ENCODE measurements at regions not wholly inside any gene's neighbourhood (a gene's known extent, or its start where the extent isn't known, plus 50 kb on each side); places are given as distances from the start of the nearest gene placed in this dataset.

DNA sequence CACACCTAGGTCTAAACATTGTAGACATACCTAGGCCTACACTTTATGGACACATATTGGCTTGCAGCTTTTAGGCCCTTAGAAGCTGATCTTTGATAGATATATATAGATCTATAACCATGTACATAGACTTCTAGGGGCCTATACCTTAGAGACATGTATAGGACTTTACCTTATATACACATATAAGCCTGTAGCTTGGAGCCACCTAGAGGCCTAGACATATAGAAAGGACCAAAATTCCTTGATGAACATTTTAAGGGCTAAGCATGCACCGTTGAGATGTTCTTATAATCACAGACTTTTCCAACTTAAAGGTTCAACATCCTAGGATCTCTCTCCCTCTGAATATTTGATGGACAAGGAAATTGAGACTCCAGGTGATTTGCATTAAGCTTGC, 371.7 kb upstream of the SASH1 start:
- no peaks in the 10 kb centered on the region for H3K27me3 ChIP-seq (replicated peaks)
- TF ChIP-seq, protein P1, sequence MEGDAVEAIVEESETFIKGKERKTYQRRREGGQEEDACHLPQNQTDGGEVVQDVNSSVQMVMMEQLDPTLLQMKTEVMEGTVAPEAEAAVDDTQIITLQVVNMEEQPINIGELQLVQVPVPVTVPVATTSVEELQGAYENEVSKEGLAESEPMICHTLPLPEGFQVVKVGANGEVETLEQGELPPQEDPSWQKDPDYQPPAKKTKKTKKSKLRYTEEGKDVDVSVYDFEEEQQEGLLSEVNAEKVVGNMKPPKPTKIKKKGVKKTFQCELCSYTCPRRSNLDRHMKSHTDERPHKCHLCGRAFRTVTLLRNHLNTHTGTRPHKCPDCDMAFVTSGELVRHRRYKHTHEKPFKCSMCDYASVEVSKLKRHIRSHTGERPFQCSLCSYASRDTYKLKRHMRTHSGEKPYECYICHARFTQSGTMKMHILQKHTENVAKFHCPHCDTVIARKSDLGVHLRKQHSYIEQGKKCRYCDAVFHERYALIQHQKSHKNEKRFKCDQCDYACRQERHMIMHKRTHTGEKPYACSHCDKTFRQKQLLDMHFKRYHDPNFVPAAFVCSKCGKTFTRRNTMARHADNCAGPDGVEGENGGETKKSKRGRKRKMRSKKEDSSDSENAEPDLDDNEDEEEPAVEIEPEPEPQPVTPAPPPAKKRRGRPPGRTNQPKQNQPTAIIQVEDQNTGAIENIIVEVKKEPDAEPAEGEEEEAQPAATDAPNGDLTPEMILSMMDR (IDR thresholded peaks at IDR 0.05; ENCODE audit: low read depth, low read length, missing control alignments) = peak; percentile 47
- in situ Hi-C loops (cut with HindIII; ENCODE audit: low pct_ligation_motif_present, low sequenced_read_pairs) = no loop called here
- no peak overlapping the region for H3K4me3 ChIP-seq (ENCODE audit: low read depth, low read length)
- peak; percentile 14 for DNase-seq
- no peaks in the 10 kb centered on the region for H3K36me3 ChIP-seq (replicated peaks)
- H3K27ac ChIP-seq = no peak overlapping the region

DNA sequence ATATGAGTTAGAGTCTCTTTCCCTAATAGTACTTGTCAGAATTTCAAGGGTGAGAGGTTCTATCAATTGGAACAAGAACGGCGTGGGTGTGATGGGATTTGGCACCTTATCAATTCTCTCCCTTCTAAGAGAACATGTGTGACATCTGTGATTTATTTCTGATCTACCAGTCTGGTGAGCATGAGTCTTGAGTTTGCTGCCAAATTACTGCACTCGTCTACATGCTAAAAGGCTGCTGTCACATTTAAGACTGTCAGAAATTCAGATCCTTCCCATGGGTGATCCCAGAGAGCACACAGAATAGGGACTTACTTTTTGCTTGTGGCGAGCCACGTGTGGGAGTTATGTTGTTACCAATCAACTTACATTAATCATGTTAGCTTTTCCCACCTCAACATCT, 370.2 kb upstream of the SASH1 start:
- in situ Hi-C loops (cut with HindIII; ENCODE audit: low pct_ligation_motif_present, low sequenced_read_pairs) = no loop called here
- Histone ChIP-seq H3K36me3 (replicated peaks) (no peaks in the 10 kb centered on the region), H3K27ac (no peak overlapping the region), H3K4me3 (ENCODE audit: low read depth, low read length) (no peak overlapping the region), H3K27me3 (replicated peaks) (no peaks in the 10 kb centered on the region)
- TF ChIP-seq, protein P1 (IDR thresholded peaks at IDR 0.05; ENCODE audit: low read depth, low read length, missing control alignments) = no peak
- DNase-seq = no peak

DNA sequence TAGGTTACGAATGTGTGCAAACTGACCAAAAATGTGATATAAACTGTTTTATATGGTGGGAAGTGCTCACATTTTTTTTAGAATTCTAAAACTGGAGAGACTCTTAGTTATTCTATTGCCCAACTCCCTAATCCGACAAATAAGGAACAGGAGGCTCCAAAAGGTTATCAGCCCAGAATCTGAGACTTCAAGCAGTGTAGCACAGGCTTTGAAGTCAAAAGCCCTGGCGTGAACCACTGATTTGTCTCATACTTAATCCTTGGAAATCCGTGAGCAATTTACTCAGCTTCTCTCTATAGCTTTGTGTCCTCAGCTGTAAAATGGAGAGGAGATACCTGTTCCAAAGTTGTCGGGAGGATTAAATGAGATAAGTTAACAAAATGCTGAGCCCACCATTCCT, 368.8 kb upstream of the SASH1 start:
- TF ChIP-seq, protein P1 (IDR thresholded peaks at IDR 0.05; ENCODE audit: low read depth, low read length, missing control alignments) = no peak
- Histone ChIP-seq H3K36me3 (replicated peaks) (no peaks in the 10 kb centered on the region), H3K4me3 (ENCODE audit: low read depth, low read length) (no peak overlapping the region), H3K27me3 (replicated peaks) (no peaks in the 10 kb centered on the region), H3K27ac (no peak overlapping the region)
- DNase-seq = no peak
- in situ Hi-C loops (cut with HindIII; ENCODE audit: low pct_ligation_motif_present, low sequenced_read_pairs) = no loop called here

DNA sequence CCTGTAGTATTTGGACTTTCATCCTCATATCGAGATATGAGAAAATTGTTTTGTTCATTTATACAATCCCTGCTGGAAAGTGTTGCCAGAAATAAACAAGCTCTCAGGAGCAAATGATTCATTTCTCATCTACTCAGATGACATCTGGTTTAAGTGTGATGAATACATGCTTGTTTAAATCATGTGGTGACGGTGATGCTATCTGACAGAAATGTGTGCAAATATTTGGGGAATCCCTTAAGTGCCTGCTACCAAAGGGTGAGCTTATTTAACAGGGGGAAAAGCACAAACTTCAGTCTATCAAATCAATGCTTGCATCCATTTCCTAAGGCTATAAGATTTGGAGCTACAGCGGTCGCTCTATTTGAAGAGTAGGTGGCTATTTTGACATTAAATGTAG, 368.3 kb upstream of the SASH1 start:
- Histone ChIP-seq H3K27ac (peak overlapping the region; percentile 10), H3K27me3 (replicated peaks) (no peaks in the 10 kb centered on the region), H3K4me3 (ENCODE audit: low read depth, low read length) (no peak overlapping the region), H3K36me3 (replicated peaks) (no peaks in the 10 kb centered on the region)
- DNase-seq = peak; percentile 72
- in situ Hi-C loops (cut with HindIII; ENCODE audit: low pct_ligation_motif_present, low sequenced_read_pairs) = no loop called here
- TF ChIP-seq, protein P1 (IDR thresholded peaks at IDR 0.05; ENCODE audit: low read depth, low read length, missing control alignments) = no peak

DNA sequence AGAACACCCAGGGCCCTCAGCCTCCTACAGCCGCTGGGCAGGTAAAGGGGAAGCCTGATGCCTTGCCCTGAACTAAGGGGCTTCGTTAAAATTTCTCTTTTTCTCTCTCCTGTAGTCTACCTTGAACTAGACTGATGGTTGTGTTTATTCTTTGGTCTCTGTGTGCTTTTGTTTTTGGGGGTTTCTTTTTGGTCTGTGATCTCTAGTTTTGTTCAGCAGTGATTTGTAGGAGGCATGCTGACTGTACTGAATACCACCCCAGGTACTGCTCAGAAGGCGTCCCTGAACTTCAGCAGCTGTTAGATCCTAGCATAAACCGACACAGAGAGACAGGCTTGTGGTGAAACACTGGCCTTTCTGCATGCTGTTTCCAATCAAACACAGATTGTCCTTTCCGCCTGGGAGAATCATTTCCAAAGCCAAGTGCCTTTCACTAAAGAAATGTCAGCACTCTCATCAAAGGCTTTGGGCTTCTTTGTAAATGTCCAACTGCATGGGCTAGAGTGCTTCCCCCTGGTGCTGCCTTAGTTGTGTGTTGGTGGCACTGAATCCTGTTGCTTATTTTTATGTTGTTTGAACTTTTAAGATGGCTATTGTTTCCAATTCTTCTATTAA, 364.7 kb upstream of the SASH1 start:
- TF ChIP-seq, protein P1 (IDR thresholded peaks at IDR 0.05; ENCODE audit: low read depth, low read length, missing control alignments) = no peak
- no peak for DNase-seq
- no peaks in the 10 kb centered on the region for H3K36me3 ChIP-seq (replicated peaks)
- no peaks in the 10 kb centered on the region for H3K27me3 ChIP-seq (replicated peaks)
- no peak overlapping the region for H3K4me3 ChIP-seq (ENCODE audit: low read depth, low read length)
- H3K27ac ChIP-seq = no peak overlapping the region
- in situ Hi-C loops (cut with HindIII; ENCODE audit: low pct_ligation_motif_present, low sequenced_read_pairs) = no loop called here

DNA sequence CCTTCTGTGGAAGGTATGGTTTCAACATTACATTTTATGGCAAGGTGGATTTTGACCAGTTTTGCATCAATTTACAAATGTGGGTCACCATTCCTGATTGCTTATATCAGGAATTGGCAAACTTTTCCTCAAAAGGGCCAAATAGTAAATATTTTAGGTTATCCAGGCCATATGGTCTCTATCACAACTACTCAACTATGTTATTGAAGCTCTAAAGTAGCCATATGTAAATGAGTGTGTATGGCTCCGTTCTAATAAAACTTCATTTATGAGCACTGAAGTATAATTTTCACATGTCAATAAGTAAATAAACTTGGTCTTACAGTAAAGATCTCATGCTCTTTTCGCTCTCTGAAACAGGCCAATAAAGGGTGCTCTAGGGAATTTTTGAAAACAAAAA, 362.7 kb upstream of the SASH1 start:
- Histone ChIP-seq H3K4me3 (ENCODE audit: low read depth, low read length) (no peak overlapping the region), H3K36me3 (replicated peaks) (no peaks in the 10 kb centered on the region), H3K27ac (no peak overlapping the region), H3K27me3 (replicated peaks) (no peaks in the 10 kb centered on the region)
- in situ Hi-C loops (cut with HindIII; ENCODE audit: low pct_ligation_motif_present, low sequenced_read_pairs) = no loop called here
- TF ChIP-seq, protein P1 (IDR thresholded peaks at IDR 0.05; ENCODE audit: low read depth, low read length, missing control alignments) = no peak
- no peak for DNase-seq

All from brain microvascular endothelial cell (primary cell).